H9 (cell line): ENCODE measurements at regions not wholly inside any gene's neighbourhood (a gene's known extent, or its start where the extent isn't known, plus 50 kb on each side); places are given as distances from the start of the nearest gene placed in this dataset.

Source experiments
- DNase-seq: peaks from one replicate; pipeline ENCODE4 v3.0.0-alpha.2; 2017
- H2AFZ ChIP-seq: one replicate; pipeline ENCODE4 v1.6.1; 2013; ENCODE audit warnings: mild to moderate bottlenecking, low read length, control low read depth, moderate library complexity
- H2AK5ac ChIP-seq: 2 replicates; pipeline ENCODE4 v1.6.1; 2013; ENCODE audit warnings: low read length, control low read depth, mixed read lengths; ENCODE audit not compliant: insufficient read length
- H2BK120ac ChIP-seq: one replicate; pipeline ENCODE4 v1.6.1; 2013; ENCODE audit warnings: low read depth, mild to moderate bottlenecking, low read length, control low read depth, inconsistent platforms; ENCODE audit not compliant: poor library complexity, severe bottlenecking
- H2BK12ac ChIP-seq: 2 replicates; pipeline ENCODE4 v1.6.1; 2013; ENCODE audit warnings: low read length, control low read depth, mixed read lengths, low read depth; ENCODE audit not compliant: insufficient read length
- H2BK15ac ChIP-seq: 2 replicates; pipeline ENCODE4 v1.6.1; 2013; ENCODE audit warnings: low read depth, low read length, control low read depth
- H2BK20ac ChIP-seq: one replicate; pipeline ENCODE4 v1.6.1; 2013; ENCODE audit warnings: low read depth, mild to moderate bottlenecking, low read length, control low read depth, inconsistent platforms; ENCODE audit not compliant: poor library complexity, severe bottlenecking
- H2BK5ac ChIP-seq: 2 replicates; pipeline ENCODE4 v1.6.1; 2013; ENCODE audit warnings: low read length, control low read depth, mixed read lengths; ENCODE audit not compliant: insufficient read length
- H3K14ac ChIP-seq: 2 replicates; pipeline ENCODE4 v1.6.1; 2013; ENCODE audit warnings: low read length, control low read depth; ENCODE audit not compliant: insufficient read depth
- H3K18ac ChIP-seq: 2 replicates; pipeline ENCODE4 v1.6.1; 2013; ENCODE audit warnings: low read depth, mild to moderate bottlenecking, mixed read lengths, low read length, control low read depth; ENCODE audit not compliant: insufficient read length
- H3K23ac ChIP-seq: 2 replicates; pipeline ENCODE4 v1.6.1; 2013; ENCODE audit warnings: low read length, control low read depth, mixed read lengths, low read depth; ENCODE audit not compliant: insufficient read length
- H3K23me2 ChIP-seq: 2 replicates; pipeline ENCODE4 v1.6.1; 2013; ENCODE audit warnings: low read depth, mild to moderate bottlenecking, mixed read lengths, low read length, control low read depth; ENCODE audit not compliant: insufficient read length, poor library complexity, severe bottlenecking
- H3K27ac ChIP-seq: 2 replicates; pipeline ENCODE4 v1.5.1; 2013; ENCODE audit warnings: low read length, control low read depth, mixed read lengths, low read depth; ENCODE audit not compliant: insufficient read length
- H3K27me3 ChIP-seq: 2 replicates; pipeline ENCODE4 v1.6.1; 2013; ENCODE audit warnings: low read length, control low read depth, inconsistent platforms; ENCODE audit not compliant: insufficient read depth
- H3K4ac ChIP-seq: 2 replicates; pipeline ENCODE4 v1.6.1; 2013; ENCODE audit warnings: low read depth, mild to moderate bottlenecking, control low read depth, inconsistent platforms, low read length, moderate library complexity
- H3K4me1 ChIP-seq: 2 replicates; pipeline ENCODE4 v1.6.1; 2013; ENCODE audit warnings: low read length, control low read depth, inconsistent platforms; ENCODE audit not compliant: insufficient read depth
- H3K4me2 ChIP-seq: 2 replicates; pipeline ENCODE4 v1.6.1; 2013; ENCODE audit warnings: low read length, control low read depth, mixed read lengths; ENCODE audit not compliant: insufficient read length, insufficient read depth
- H3K56ac ChIP-seq: 2 replicates; pipeline ENCODE4 v1.6.1; 2013; ENCODE audit warnings: low read depth, mild to moderate bottlenecking, mixed read lengths, low read length, control low read depth; ENCODE audit not compliant: insufficient read length
- H3K79me1 ChIP-seq: 2 replicates; pipeline ENCODE4 v1.6.1; 2013; ENCODE audit warnings: low read depth, mild to moderate bottlenecking, moderate library complexity, low read length, control low read depth, inconsistent platforms; ENCODE audit not compliant: insufficient read depth, poor library complexity, severe bottlenecking
- H3K79me2 ChIP-seq: 2 replicates; pipeline ENCODE4 v1.6.1; 2013; ENCODE audit warnings: low read length, control low read depth, inconsistent platforms; ENCODE audit not compliant: insufficient read depth
- H3K9ac ChIP-seq: 2 replicates; pipeline ENCODE4 v1.6.1; 2013; ENCODE audit warnings: low read length, control low read depth, mixed read lengths; ENCODE audit not compliant: insufficient read length; ENCODE audit errors: extremely low read depth
- H3K9me3 ChIP-seq: one replicate; pipeline ENCODE4 v1.6.1; 2013; ENCODE audit warnings: low read depth, low read length, inconsistent platforms; ENCODE audit not compliant: control insufficient read depth
- H3T11ph ChIP-seq: one replicate; pipeline ENCODE4 v1.6.1; 2013; ENCODE audit warnings: mild to moderate bottlenecking, low read length, control low read depth, inconsistent platforms
- H4K20me1 ChIP-seq: one replicate; pipeline ENCODE4 v1.6.1; 2013; ENCODE audit not compliant: control insufficient read depth, insufficient read length, insufficient read depth
- H4K5ac ChIP-seq: 2 replicates; pipeline ENCODE4 v1.6.1; 2013; ENCODE audit warnings: low read depth, mild to moderate bottlenecking, mixed read lengths, low read length, control low read depth; ENCODE audit not compliant: insufficient read length
- H4K8ac ChIP-seq: replicated peaks from 2 replicates; pipeline ENCODE4 v1.6.1; 2013; ENCODE audit warnings: low read length, control low read depth, mixed read lengths, low read depth; ENCODE audit not compliant: insufficient read length
- H4K91ac ChIP-seq: 2 replicates; pipeline ENCODE4 v1.6.1; 2013; ENCODE audit warnings: low read depth, mild to moderate bottlenecking, moderate library complexity, mixed read lengths, low read length, control low read depth; ENCODE audit not compliant: insufficient read length
- H3K27ac Mint-ChIP-seq, 3 experiments: 2 replicates in 2 of 3; 3 replicates in 1 of 3; pipeline ENCODE4 v1.8.0; 2020 to 2021; ENCODE audit warnings: mixed read lengths in 3 of 3, mild to moderate bottlenecking in 1 of 3, moderate library complexity in 1 of 3
- H3K27me3 Mint-ChIP-seq: 2 replicates; pipeline ENCODE4 v1.8.0; 2021; ENCODE audit warnings: low read depth, mild to moderate bottlenecking, moderate library complexity, mixed read lengths
- H3K36me3 Mint-ChIP-seq, 3 experiments: 2 replicates in 2 of 3; 3 replicates in 1 of 3; pipeline ENCODE4 v1.8.0; 2020 to 2021; ENCODE audit warnings: low read depth in 3 of 3, mixed read lengths in 3 of 3; ENCODE audit not compliant: insufficient read depth in 1 of 3
- H3K4me1 Mint-ChIP-seq, 2 experiments: 2 replicates each; pipeline ENCODE4 v1.8.0; 2020; ENCODE audit warnings: mixed read lengths in 2 of 2
- H3K4me3 Mint-ChIP-seq, 2 experiments: 2 replicates in 1 of 2; 3 replicates in 1 of 2; pipeline ENCODE4 v1.8.0; 2020 to 2021; ENCODE audit warnings: mild to moderate bottlenecking in 2 of 2, mixed read lengths in 2 of 2, moderate library complexity in 1 of 2
- H3K9me3 Mint-ChIP-seq, 2 experiments: 2 replicates in 1 of 2; 3 replicates in 1 of 2; pipeline ENCODE4 v1.8.0; 2020; ENCODE audit warnings: mild to moderate bottlenecking in 2 of 2, mixed read lengths in 2 of 2, moderate library complexity in 1 of 2
- CTCF ChIP-seq: fragments of 200-600 bp; sonication (generic); conservative IDR thresholded peaks from 3 replicates; pipeline ENCODE4 v1.8.0; 2021; ENCODE audit warnings: antibody characterized with exemption, mild to moderate bottlenecking
- WGBS: extraction: QIAGEN DNeasy Blood & Tissue Kit; methylation state at CpG from one replicate; pipeline ENCODE4 v1.1.7; 2013; ENCODE audit warnings: missing lambda C conversion rate, low lambda C conversion rate, mixed read lengths; ENCODE audit not compliant: insufficient read length; ENCODE audit errors: extremely low coverage; 5-methylcytosine and 5-hydroxymethylcytosine counted together

- H3K56ac ChIP-seq, result no peak overlapping the region
- H2BK20ac ChIP-seq, result no peak overlapping the region
- no peak overlapping the region for H2BK120ac ChIP-seq
- Mint-ChIP-seq H3K27me3 (no peaks in the 10 kb centered on the region; the same call in none of the 2 replicates), H3K4me3 (no peak overlapping the region), H3K27ac (no peak overlapping the region), H3K9me3 (no peaks in the 10 kb centered on the region), H3K4me1 (no peaks in the 10 kb centered on the region), H3K36me3 (no peaks in the 10 kb centered on the region)
- H3K27ac ChIP-seq, result no peak overlapping the region
- H3K9me3 ChIP-seq, result no peaks in the 10 kb centered on the region
- H3K4ac ChIP-seq, result no peak overlapping the region
- H4K8ac ChIP-seq, result no peak overlapping the region
- H3K9ac ChIP-seq, result no peak overlapping the region
- H3K79me1 ChIP-seq, result no peaks in the 10 kb centered on the region
- H3T11ph ChIP-seq, result no peak overlapping the region
- no peak overlapping the region for H2BK15ac ChIP-seq
- no peak overlapping the region for H4K91ac ChIP-seq
- H3K4me2 ChIP-seq, result no peak overlapping the region
- H4K5ac ChIP-seq, result no peak overlapping the region
- H3K18ac ChIP-seq, result no peak overlapping the region
- no peak overlapping the region for H3K23ac ChIP-seq
- no peaks in the 10 kb centered on the region for H3K4me1 ChIP-seq
- no peak for TF ChIP-seq CTCF
- H3K23me2 ChIP-seq, result no peaks in the 10 kb centered on the region
- H4K20me1 ChIP-seq, result no peaks in the 10 kb centered on the region
- H2BK12ac ChIP-seq, result no peak overlapping the region
- no peaks in the 10 kb centered on the region for H3K79me2 ChIP-seq
- H3K14ac ChIP-seq, result no peak overlapping the region
- WGBS, result no CpG with 5 or more reads among the region's 13 CpGs
- H3K27me3 ChIP-seq, result no peaks in the 10 kb centered on the region
- no peak overlapping the region for H2BK5ac ChIP-seq
- no peak overlapping the region for H2AK5ac ChIP-seq
- H2AFZ ChIP-seq, result no peak overlapping the region
- DNase-seq, result no peak
Observed at GRCh38 chr13:110824702-110825300, 90.1 kb downstream of the ANKRD10 start.
